ENCODE measurements at regions not wholly inside any gene's neighbourhood (a gene's known extent, or its start where the extent isn't known, plus 50 kb on each side); places are given as distances from the start of the nearest gene placed in this dataset.

DNA sequence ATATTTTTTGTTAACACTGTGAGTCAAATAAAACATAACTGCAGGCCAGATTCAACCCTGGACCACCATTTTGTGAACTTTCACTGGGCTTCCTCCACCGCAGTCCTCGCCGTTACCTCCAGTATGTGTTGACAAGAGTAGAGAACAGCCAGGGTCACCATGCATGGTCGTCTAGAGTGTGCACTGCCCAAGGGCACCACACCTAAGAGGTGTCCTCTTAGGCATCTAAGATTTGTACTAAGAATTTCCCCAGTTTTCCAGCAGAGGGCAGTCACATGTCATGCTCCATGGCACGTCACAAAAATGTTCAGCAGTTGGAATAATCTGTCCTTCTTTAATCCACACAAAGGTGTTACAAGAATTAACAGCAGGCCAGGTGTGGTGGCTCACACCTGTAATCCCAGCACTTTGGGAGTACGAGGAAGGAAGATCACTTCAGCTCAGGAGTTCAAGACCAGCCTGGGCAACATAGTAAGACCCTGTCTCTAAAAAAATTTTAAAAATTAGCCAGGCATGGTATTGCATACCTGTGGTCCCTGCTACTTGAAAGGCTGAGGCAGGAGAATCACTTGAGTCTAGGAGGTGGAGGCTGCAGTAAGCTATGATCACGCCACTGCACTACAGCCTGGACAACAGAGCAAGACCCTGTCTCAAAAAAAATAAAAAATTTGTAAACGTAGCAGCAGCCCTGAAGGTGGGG lies 71.2 kb upstream of the FOXK1 start:
- no peaks in the 10 kb centered on the region for H3K27me3 ChIP-seq
- H3K36me3 ChIP-seq, result no peaks in the 10 kb centered on the region
- peak in 1 of 2 donors; percentile 20 for DNase-seq (ENCODE audit: low spot score in 2 of 2)

DNA sequence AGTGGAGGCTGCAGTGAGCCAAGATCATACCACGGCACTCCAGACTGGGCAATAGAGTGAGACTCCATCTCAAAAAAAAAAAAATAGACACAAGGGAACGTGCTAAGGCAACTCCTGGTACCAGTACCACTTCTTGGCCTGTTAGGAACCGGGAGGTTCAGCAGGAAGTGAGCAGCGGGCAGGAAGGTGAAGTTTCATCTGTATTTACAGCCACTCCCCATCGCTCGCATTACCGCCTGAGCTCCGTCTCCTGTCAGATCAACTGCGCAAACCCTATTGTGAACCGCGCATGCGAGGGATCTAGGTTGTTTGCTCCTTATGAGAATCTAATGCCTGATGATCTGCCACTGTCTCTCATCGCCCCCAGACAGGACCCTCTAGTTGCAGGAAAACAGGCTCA lies 69.9 kb upstream of the FOXK1 start:
- H3K4me3 ChIP-seq, result no peak overlapping the region
- DNase-seq (ENCODE audit: low spot score in 2 of 2), result no peak
- peaks cover 0 to 7% of the 10 kb centered on the region in 2 donors for H3K4me1 ChIP-seq
- no peaks in the 10 kb centered on the region for H3K27me3 ChIP-seq
- H3K36me3 ChIP-seq, result no peaks in the 10 kb centered on the region
- no peaks in the 10 kb centered on the region for H3K9me3 ChIP-seq
- H3K27ac ChIP-seq, result no peak overlapping the region
- TF ChIP-seq, protein P1, sequence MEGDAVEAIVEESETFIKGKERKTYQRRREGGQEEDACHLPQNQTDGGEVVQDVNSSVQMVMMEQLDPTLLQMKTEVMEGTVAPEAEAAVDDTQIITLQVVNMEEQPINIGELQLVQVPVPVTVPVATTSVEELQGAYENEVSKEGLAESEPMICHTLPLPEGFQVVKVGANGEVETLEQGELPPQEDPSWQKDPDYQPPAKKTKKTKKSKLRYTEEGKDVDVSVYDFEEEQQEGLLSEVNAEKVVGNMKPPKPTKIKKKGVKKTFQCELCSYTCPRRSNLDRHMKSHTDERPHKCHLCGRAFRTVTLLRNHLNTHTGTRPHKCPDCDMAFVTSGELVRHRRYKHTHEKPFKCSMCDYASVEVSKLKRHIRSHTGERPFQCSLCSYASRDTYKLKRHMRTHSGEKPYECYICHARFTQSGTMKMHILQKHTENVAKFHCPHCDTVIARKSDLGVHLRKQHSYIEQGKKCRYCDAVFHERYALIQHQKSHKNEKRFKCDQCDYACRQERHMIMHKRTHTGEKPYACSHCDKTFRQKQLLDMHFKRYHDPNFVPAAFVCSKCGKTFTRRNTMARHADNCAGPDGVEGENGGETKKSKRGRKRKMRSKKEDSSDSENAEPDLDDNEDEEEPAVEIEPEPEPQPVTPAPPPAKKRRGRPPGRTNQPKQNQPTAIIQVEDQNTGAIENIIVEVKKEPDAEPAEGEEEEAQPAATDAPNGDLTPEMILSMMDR (IDR thresholded peaks at IDR 0.05), result no peak
- TF ChIP-seq POLR2A (IDR thresholded peaks at IDR 0.05) (no peak), POLR2AphosphoS5 (IDR thresholded peaks at IDR 0.05) (no peak)
- intact Hi-C loops (cut with DNase I; ENCODE audit: low total_unique reads), result no loop called here

More for the DNA sequence above, 71.2 kb upstream of the FOXK1 start:
- TF ChIP-seq POLR2A (IDR thresholded peaks at IDR 0.05) (no peak), POLR2AphosphoS5 (IDR thresholded peaks at IDR 0.05) (no peak)
- TF ChIP-seq, protein P1 (IDR thresholded peaks at IDR 0.05), result peak; percentile 78 to 83 (median 82)
- no peak overlapping the region for H3K4me3 ChIP-seq
- no peak overlapping the region for H3K27ac ChIP-seq
- H3K4me1 ChIP-seq, result peaks cover 0 to 7% of the 10 kb centered on the region in 2 donors
- H3K9me3 ChIP-seq, result no peaks in the 10 kb centered on the region
- intact Hi-C loops (cut with DNase I; ENCODE audit: low total_unique reads), result no loop called here

DNA sequence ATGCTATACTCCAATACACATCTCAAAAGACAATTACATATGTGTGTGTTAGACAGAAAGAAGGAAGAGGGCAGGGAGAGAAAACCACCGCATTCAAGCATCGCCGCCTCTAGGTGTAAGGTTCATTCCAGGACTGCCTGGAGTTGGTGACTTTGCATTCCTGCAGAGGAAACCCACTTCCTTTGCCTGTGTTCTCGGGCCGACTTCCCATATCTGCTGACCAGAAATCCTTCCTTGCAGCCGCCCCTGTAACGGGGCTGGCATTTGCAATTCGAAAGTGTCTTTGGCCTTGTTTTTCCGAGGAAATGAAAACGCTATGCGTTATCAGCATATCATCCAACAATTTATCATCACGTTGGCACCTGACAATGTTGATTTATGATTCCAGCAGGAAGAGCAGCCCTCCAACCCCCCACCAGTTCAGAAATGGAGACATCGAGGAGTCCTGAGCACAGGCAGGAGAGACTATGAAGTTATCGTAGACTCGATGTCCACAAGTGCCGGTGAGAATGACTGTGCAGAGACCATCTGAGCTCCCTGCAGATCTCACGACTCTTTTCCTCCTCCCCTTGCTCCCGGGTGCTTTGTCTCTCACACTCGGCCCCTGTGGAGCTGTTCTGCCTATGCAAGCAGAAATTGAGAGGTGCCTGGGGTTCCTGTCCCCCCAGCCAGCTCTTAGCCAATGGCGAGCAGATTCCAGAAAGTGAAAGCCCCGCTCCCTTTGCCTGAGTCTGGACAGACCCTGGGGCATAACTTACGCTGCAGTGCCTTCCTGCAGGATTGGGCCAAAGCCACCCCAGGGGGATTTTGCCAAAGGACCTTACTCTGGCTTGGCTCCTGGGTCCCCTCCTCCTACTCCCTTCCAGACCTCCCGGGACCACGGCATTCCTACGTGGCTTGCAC lies 68.9 kb upstream of the FOXK1 start:
- intact Hi-C loops (cut with DNase I; ENCODE audit: low total_unique reads), result no loop called here
- Histone ChIP-seq H3K4me3 (peak overlapping the region; percentile 13 to 64 (median 42)), H3K36me3 (no peaks in the 10 kb centered on the region), H3K27ac (peak overlapping the region; percentile 17 to 83), H3K9me3 (no peaks in the 10 kb centered on the region), H3K4me1 (peaks cover 0 to 7% of the 10 kb centered on the region in 2 donors), H3K27me3 (no peaks in the 10 kb centered on the region)
- no peak for TF ChIP-seq POLR2A (IDR thresholded peaks at IDR 0.05)
- no peak for TF ChIP-seq POLR2AphosphoS5 (IDR thresholded peaks at IDR 0.05)
- TF ChIP-seq, protein P1 (IDR thresholded peaks at IDR 0.05), result no peak
- DNase-seq (ENCODE audit: low spot score in 2 of 2), result no peak

DNA sequence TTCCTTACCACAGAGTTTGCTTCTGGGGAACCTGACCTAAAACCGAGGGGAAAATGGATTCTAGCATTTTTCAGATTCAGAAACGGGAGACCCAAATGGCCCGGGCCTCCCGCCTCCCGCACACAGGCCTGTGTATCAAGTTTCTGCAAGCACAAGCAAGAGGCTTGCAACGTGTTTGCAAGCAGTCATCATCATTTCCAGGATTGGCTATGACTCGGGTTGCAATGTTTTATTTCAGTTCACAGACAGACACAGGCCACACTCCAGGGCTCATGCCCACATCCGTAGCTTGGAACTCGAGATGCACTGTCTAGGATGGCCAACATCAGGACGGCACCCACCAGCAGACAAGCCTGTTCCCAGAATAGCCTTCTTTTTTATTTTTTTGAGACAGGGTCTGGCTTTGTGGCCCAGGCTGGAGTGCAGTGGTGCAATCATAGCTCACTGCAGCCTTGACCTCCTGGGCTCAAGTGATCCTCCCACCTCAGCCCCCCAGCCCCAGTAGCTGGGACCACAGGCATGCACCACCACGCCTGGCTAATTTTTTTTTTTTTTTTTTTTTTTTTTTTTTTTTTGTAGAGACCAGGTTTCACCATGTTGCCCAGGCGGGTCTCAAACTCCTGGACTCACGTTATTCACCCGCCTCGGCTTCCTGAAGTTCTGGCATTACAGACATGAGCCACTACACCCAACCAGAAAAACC lies 68.1 kb upstream of the FOXK1 start:
- Histone ChIP-seq H3K9me3 (no peaks in the 10 kb centered on the region), H3K4me1 (peaks cover 0 to 7% of the 10 kb centered on the region in 2 donors), H3K27ac (peak overlapping the region; percentile 17 to 83), H3K27me3 (no peaks in the 10 kb centered on the region), H3K4me3 (peak overlapping the region; percentile 13 to 64 (median 42)), H3K36me3 (no peaks in the 10 kb centered on the region)
- intact Hi-C loops (cut with DNase I; ENCODE audit: low total_unique reads), result no loop called here
- no peak for DNase-seq (ENCODE audit: low spot score in 2 of 2)
- TF ChIP-seq POLR2AphosphoS5 (IDR thresholded peaks at IDR 0.05) (peak in 1 of 3 donors; percentile 33), POLR2A (IDR thresholded peaks at IDR 0.05) (no peak)
- TF ChIP-seq, protein P1 (IDR thresholded peaks at IDR 0.05), result no peak

Measured in breast epithelium (tissue), 4 donors.